Chondrocyte (in vitro differentiated cells): ENCODE measurements at regions not wholly inside any gene's neighbourhood (a gene's known extent, or its start where the extent isn't known, plus 50 kb on each side); places are given as distances from the start of the nearest gene placed in this dataset.

ENCODE experiments used
- DNase-seq: peaks from one replicate; pipeline ENCODE4 v3.0.0; 2021; ENCODE audit warnings: mixed read lengths, low spot score
- H3K27ac Mint-ChIP-seq: one replicate; pipeline ENCODE4 v1.8.0; 2021; ENCODE audit warnings: mild to moderate bottlenecking, moderate library complexity, mixed read lengths; ENCODE audit not compliant: unreplicated experiment
- H3K27me3 Mint-ChIP-seq: 2 replicates; pipeline ENCODE4 v1.8.0; 2021; ENCODE audit warnings: low read depth, mixed read lengths
- H3K36me3 Mint-ChIP-seq: 2 replicates; pipeline ENCODE4 v1.8.0; 2021; ENCODE audit warnings: low read depth, mixed read lengths
- H3K4me1 Mint-ChIP-seq: 2 replicates; pipeline ENCODE4 v1.8.0; 2021; ENCODE audit warnings: low read depth, mild to moderate bottlenecking, mixed read lengths
- H3K4me3 Mint-ChIP-seq: one replicate; pipeline ENCODE4 v1.8.0; 2021; ENCODE audit warnings: mild to moderate bottlenecking, moderate library complexity, mixed read lengths; ENCODE audit not compliant: unreplicated experiment
- H3K9me3 Mint-ChIP-seq: 2 replicates; pipeline ENCODE4 v1.8.0; 2021; ENCODE audit warnings: low read depth, mixed read lengths
- CTCF ChIP-seq: fragments of 200-600 bp; sonication (generic); IDR thresholded peaks from 2 replicates; pipeline ENCODE4 v1.5.0; 2021; ENCODE audit warnings: antibody characterized with exemption, mild to moderate bottlenecking, moderate library complexity

- Mint-ChIP-seq H3K4me1 (no peaks in the 10 kb centered on the region), H3K9me3 (no peaks in the 10 kb centered on the region), H3K4me3 (no peak overlapping the region), H3K27me3 (peaks cover 34% of the 10 kb centered on the region), H3K36me3 (no peaks in the 10 kb centered on the region), H3K27ac (no peak overlapping the region)
- DNase-seq, result no peak
- TF ChIP-seq CTCF, result peak; percentile 34
These were observed 363.8 kb upstream of the SULF2 start for GRCh38 chr20:48148916-48149672.

GRCh38 chr20:48148020-48148419, 362.7 kb upstream of the SULF2 start:
- Mint-ChIP-seq H3K36me3 (no peaks in the 10 kb centered on the region), H3K4me1 (no peaks in the 10 kb centered on the region), H3K9me3 (no peaks in the 10 kb centered on the region), H3K27me3 (peaks cover 28% of the 10 kb centered on the region), H3K27ac (no peak overlapping the region), H3K4me3 (no peak overlapping the region)
- no peak for DNase-seq
- no peak for TF ChIP-seq CTCF

- Mint-ChIP-seq H3K4me1 (no peaks in the 10 kb centered on the region), H3K27me3 (peaks cover 29% of the 10 kb centered on the region), H3K27ac (no peak overlapping the region), H3K9me3 (no peaks in the 10 kb centered on the region), H3K4me3 (no peak overlapping the region), H3K36me3 (no peaks in the 10 kb centered on the region)
- DNase-seq, result no peak
- TF ChIP-seq CTCF, result no peak
These were observed 362.0 kb upstream of the SULF2 start for GRCh38 chr20:48147311-48147710.

- H3K27me3 Mint-ChIP-seq, result peaks cover 28% of the 10 kb centered on the region
- TF ChIP-seq CTCF, result no peak
- H3K4me3 Mint-ChIP-seq, result no peak overlapping the region
- peak overlapping the region; percentile 25 for H3K27ac Mint-ChIP-seq
- H3K9me3 Mint-ChIP-seq, result no peaks in the 10 kb centered on the region
- H3K4me1 Mint-ChIP-seq, result no peaks in the 10 kb centered on the region
- H3K36me3 Mint-ChIP-seq, result no peaks in the 10 kb centered on the region
- DNase-seq, result no peak
These were observed 361.6 kb upstream of the SULF2 start for GRCh38 chr20:48146877-48147276.

GRCh38 chr20:48146308-48146707, 361.0 kb upstream of the SULF2 start:
- Mint-ChIP-seq H3K36me3 (peaks cover 4% of the 10 kb centered on the region), H3K27ac (no peak overlapping the region), H3K27me3 (peaks cover 31% of the 10 kb centered on the region), H3K4me1 (no peaks in the 10 kb centered on the region), H3K4me3 (no peak overlapping the region), H3K9me3 (peaks cover 5% of the 10 kb centered on the region)
- no peak for TF ChIP-seq CTCF
- DNase-seq, result no peak
